Stomach (tissue), 4 donors: ENCODE measurements at regions not wholly inside any gene's neighbourhood (a gene's known extent, or its start where the extent isn't known, plus 50 kb on each side); places are given as distances from the start of the nearest gene placed in this dataset.

Source experiments
- POLR2A ChIP-seq, 4 donors: fragments of 450-650 bp; IDR thresholded peaks; one replicate each; pipeline ENCODE4 v1.6.1; 2016; ENCODE audit warnings: antibody characterized with exemption in 4 of 4, control low read depth in 2 of 4, mild to moderate bottlenecking in 1 of 4, moderate library complexity in 1 of 4
- POLR2AphosphoS5 ChIP-seq, 3 donors: sonication (generic); formaldehyde crosslinking; IDR thresholded peaks; one replicate each; pipeline ENCODE4 v1.6.1; 2016; ENCODE audit warnings: antibody characterized with exemption in 3 of 3

GRCh38 chr10:78405231-78405630 is 371.6 kb downstream of the RPS24 start:
- no peak for TF ChIP-seq POLR2AphosphoS5 (IDR thresholded peaks at IDR 0.05)
- no peak for TF ChIP-seq POLR2A (IDR thresholded peaks at IDR 0.05)
